Activated naive CD8-positive, alpha-beta T cell treated with anti-CD3 and anti-CD28 coated beads, Interleukin-2, amount 50 U/mL, for 16 hours (primary cell): ENCODE measurements at regions not wholly inside any gene's neighbourhood (a gene's known extent, or its start where the extent isn't known, plus 50 kb on each side); places are given as distances from the start of the nearest gene placed in this dataset.
"Not testable (repeated sequence)": the region's sequence is repeated elsewhere in the genome, so short reads cannot be mapped to it uniquely, and the experiment has no call there.

Experiments used
- DNase-seq: peaks from one replicate; pipeline ENCODE4 v3.0.0-alpha.2; 2020; ENCODE audit warnings: low read depth, low spot score

DNA sequence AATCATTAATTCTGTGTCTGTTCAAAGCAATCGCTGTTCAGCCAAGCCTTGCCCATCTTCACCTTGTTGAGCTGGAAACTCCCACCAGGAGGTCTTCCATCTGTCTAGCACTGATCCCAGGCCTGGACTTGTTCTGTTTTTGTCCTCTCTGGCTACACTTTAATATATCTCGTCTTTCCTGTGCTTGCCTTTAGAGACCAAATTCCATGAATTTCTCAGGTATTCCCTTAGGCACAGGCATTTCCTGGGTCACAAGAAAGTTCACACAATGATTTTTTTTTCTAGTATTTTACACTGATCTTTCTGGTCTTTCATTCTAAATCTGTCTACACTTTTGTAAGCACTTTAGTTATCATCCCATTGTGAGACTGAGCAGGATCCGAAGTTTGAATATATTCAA is 116.4 kb upstream of the CCND2 start:
- no peak for DNase-seq

GRCh38 chr12:4156317-4156716 is 117.2 kb upstream of the CCND2 start:
- no peak for DNase-seq

- DNase-seq = no peak
These were observed 118.8 kb upstream of the CCND2 start for GRCh38 chr12:4154672-4155225.

DNA sequence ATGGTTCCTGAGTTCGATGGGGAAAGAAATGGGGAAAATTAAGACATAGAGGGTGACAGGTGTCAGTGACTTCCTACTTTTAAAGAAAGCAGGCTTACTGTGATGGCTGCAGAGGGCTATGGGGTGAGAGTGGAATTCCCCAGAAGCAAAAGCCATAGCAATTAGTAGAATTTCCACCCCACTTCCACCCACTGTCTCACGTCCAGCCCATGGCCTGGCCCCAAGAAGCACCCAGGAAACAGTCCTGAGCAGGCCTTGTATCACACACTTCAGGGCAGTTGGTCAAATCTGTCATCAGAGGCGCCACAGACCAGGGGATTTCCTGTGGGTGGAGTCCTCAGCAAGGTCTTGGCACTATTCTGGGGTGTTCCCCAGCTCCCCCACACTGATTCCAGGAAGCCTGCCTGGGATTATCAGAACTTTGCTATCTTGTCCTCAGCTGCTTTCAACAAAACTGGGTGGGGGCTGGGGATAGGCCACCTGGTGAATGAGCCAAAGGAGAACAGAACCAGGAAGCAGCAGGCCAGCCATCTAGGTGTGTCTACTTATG is 120.1 kb upstream of the CCND2 start:
- peak; percentile 44 for DNase-seq

GRCh38 chr12:4152145-4152795 is 121.3 kb upstream of the CCND2 start:
- DNase-seq = no peak

GRCh38 chr12:4151362-4152121 is 122.0 kb upstream of the CCND2 start:
- no peak for DNase-seq

DNA sequence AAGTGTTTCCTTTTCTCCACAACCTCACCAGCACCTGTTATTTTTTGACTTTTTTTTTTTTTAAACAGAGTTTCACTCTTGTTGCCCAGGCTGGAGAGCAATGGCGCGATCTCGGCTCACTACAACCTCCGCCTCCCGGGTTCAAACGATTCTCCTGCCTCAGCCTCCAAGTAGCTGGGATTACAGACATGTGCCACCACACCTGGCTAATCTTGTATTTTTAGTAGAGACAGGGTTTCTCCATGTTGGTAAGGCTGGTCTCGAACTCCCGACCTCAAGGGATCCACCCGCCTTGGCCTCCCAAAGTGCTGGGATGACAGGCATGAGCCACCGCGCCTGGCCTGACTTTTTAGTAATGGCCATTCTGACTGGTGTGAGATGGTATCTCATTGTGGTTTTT is 123.2 kb upstream of the CCND2 start:
- not testable (repeated sequence) for DNase-seq

DNA sequence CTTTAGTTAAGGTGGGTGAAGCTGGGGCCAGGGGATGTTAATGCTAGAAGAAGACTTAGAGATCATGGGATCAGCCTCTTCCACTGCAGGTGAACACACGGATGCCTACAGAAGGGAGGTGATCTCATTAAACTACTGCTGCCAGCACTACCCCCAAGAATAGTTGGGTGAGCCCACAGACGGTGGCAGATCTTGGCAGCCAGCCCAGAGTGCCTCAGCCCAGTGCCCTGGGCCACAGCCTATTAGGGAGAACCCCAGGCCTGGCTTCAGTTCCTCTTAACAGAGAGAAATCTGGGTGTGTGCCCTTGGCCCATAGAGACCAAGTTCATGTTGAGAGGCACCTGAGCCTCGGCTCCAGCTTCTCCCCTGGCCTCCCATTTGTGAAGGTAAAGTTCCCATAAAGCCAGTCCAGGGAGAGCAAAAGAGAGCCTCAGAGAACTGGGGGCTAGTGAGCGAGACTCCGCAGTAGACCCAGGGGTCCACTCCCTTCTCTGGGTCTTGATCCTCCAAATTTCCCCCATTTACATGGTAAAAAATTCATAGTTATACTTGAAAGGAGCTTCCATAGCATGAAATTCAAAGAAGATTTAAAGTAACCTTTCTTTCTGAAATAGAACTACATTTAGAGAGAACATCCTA is 125.0 kb upstream of the CCND2 start:
- no peak for DNase-seq

DNA sequence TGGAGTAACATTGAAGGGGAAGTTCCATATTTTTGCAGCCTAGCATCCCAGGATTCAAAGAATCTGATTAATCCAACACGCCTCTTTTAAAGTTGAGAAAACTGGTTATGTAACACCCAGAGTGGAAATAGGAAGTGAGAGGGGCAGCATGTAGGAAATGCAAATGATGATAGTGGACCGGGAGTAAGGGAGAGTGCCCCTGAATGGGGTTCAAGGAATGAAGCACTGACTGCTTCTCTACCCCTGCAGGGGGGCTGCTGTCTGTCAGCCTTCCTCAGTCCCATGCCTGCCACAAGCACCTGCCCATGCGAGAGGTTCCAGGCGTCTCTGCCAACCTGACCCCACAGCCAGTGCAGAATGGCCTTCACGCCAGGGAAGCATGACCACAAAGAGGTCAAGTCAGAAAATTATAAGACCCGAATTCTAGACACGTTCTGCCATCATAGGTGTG is 126.5 kb upstream of the CCND2 start:
- no peak for DNase-seq

GRCh38 chr12:4145990-4146859 is 127.3 kb upstream of the CCND2 start:
- DNase-seq = peak; percentile 62

DNA sequence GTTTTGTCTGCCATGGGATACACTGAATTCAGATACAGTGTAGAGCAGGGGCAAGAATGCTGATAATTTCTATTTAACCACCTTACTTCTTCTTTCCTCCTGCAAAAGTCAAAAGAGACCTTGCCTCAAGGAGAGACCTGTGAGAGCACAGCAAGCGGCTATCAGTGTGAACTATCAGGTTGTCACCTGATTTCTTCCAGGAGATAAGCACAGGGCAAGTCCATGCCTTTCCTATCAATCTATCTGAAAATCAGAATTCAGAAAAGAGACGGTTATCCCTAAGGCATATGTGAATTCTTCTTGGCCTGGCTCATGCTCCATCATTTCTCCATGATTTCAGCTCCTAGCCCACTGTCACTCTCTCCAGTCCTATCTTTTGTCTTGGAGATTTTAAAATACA is 128.9 kb upstream of the CCND2 start:
- DNase-seq = no peak

GRCh38 chr12:4143896-4144295 is 129.7 kb upstream of the CCND2 start:
- DNase-seq = no peak

GRCh38 chr12:4141348-4142270 is 132.0 kb upstream of the CCND2 start:
- DNase-seq = no peak

DNA sequence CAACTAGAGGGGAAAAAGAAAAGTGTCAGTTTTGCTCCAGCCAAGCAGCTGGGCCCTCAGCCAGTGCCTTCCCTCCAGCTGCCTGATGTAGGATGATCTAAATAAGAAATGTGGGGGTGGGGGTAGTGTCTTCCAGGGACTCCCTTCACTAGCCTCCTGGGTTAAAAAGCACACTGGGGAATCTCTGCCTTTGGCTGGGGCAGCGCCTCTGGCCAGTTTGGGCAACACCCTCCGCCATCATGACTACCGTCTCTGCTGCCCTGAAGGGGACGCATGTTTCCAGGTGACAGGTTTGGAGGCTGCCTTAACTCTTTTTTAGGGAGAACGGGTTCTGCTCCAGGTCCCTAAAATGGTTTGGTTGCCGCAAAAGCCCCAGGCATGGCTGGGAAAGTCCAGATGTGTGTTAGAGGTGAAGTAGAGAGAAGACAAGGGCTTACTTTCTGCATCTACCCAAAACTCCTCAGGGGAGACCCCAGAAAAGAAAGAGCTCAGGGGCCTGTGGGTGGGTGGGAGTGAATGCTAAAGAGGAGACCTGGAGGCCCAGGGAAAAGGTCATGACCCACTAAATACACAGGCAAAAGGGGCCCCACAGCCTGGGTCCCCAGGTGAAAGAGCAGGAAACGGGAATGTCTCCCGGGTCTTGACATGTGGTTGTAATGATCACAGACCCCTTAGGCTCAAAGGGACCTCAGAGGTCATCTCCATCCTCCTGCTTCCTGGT is 132.8 kb upstream of the CCND2 start:
- no peak for DNase-seq

DNA sequence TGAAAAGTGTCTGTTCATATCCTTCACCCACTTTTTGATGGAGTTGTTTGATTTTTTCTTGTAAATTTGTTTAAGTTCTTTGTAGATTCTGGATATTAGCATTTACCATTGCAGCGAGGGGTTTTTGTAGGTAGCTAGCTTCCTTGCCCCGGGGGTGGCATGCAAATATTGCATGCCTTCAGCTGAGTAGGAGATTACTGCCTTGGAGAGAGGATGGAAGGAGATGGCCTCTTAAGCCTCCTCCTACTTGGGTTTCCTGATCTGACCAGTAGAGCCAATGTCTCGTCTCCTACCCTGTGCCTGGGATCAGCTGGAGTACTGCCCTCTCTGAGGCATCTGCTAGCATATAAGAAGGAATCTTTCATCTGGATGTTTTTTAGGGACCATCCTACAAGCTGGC is 134.4 kb upstream of the CCND2 start:
- DNase-seq = no peak

- DNase-seq = not testable (repeated sequence)
These were observed 135.0 kb upstream of the CCND2 start for GRCh38 chr12:4138532-4138931.

DNA sequence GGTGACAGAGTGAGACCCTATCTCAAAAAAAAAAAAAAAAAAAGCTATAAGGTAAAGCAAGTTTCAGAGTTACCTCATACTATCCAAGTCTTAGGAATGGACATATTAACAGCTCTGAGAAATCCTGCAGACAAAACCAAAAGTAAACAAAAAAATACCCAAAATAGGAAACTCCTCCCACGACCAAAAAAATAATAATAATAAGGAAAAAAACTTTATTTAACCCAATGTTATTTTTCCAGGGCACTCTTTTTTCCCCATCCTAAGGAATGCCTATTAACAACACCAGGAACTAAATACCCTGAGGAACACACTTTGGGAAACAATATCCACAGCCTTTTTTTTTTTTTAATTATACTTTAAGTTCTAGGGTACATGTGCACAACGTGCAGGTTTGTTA is 135.5 kb upstream of the CCND2 start:
- DNase-seq = no peak

DNA sequence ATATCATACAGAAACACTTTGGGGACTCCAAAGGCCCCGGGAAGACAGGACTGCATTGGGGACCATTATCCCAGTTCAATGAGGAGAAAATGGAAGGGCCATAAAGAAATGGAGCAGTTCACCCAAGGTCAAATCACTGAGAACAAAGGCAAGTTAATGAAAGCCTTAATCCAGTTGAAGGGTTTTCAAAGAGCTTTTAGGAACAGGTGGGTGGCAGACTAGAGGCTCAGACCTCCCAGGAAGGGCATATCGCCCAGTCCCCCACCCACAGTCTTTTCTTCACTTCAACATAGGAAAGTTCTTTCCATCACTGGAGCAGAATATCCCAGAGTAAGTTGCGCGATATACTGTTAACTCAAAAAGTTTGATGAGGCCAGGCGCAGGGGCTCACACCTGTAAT is 136.1 kb upstream of the CCND2 start:
- DNase-seq = no peak

- DNase-seq = no peak
These were observed 136.5 kb upstream of the CCND2 start for GRCh38 chr12:4137015-4137414.
